Neural cell (in vitro differentiated cells): ENCODE measurements at regions not wholly inside any gene's neighbourhood (a gene's known extent, or its start where the extent isn't known, plus 50 kb on each side); places are given as distances from the start of the nearest gene placed in this dataset.

Experiments used
- POLR2AphosphoS5 ChIP-seq: IDR thresholded peaks from 2 replicates; pipeline ENCODE4 v1.6.1; 2012
- RAD21 ChIP-seq: fragments of 450-650 bp; conservative IDR thresholded peaks from 2 replicates; pipeline ENCODE4 v1.6.1; 2014; ENCODE audit warnings: antibody characterized with exemption, mild to moderate bottlenecking, moderate library complexity
- SMC3 ChIP-seq: fragments of 450-650 bp; conservative IDR thresholded peaks from 2 replicates; pipeline ENCODE4 v1.6.1; 2014; ENCODE audit warnings: antibody characterized with exemption, mild to moderate bottlenecking, moderate library complexity; ENCODE audit not compliant: poor library complexity
- TF ChIP-seq, protein P1 (sequence below): fragments of 450-650 bp; IDR thresholded peaks from 2 replicates; pipeline ENCODE4 v1.5.1; 2014; ENCODE audit warnings: antibody characterized with exemption, mild to moderate bottlenecking, moderate library complexity; ENCODE audit not compliant: poor library complexity, severe bottlenecking

DNA sequence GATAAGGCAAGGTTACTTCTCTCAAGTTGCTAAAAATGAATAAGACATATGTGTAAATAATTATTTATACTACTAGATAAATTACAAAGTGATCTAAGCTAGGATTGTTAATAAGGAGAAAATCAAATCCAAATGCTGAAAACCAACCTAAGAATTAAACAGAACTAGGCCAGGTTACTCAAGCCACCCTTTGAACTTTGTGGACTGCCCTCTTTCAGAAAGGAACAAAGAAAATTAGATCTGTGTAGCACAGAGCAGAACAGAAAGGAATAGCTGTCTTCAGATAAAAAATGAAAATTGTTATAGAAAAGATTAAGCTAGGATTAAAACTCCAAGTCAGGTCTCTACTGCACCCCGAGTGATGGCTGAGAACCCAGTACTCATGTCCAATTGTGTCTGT lies 158.2 kb upstream of the LRIG1 start:
- TF ChIP-seq, protein P1, sequence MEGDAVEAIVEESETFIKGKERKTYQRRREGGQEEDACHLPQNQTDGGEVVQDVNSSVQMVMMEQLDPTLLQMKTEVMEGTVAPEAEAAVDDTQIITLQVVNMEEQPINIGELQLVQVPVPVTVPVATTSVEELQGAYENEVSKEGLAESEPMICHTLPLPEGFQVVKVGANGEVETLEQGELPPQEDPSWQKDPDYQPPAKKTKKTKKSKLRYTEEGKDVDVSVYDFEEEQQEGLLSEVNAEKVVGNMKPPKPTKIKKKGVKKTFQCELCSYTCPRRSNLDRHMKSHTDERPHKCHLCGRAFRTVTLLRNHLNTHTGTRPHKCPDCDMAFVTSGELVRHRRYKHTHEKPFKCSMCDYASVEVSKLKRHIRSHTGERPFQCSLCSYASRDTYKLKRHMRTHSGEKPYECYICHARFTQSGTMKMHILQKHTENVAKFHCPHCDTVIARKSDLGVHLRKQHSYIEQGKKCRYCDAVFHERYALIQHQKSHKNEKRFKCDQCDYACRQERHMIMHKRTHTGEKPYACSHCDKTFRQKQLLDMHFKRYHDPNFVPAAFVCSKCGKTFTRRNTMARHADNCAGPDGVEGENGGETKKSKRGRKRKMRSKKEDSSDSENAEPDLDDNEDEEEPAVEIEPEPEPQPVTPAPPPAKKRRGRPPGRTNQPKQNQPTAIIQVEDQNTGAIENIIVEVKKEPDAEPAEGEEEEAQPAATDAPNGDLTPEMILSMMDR = no peak
- TF ChIP-seq POLR2AphosphoS5 (no peak), RAD21 (no peak), SMC3 (no peak)
